ENCODE measurements at regions not wholly inside any gene's neighbourhood (a gene's known extent, or its start where the extent isn't known, plus 50 kb on each side); places are given as distances from the start of the nearest gene placed in this dataset.

DNA sequence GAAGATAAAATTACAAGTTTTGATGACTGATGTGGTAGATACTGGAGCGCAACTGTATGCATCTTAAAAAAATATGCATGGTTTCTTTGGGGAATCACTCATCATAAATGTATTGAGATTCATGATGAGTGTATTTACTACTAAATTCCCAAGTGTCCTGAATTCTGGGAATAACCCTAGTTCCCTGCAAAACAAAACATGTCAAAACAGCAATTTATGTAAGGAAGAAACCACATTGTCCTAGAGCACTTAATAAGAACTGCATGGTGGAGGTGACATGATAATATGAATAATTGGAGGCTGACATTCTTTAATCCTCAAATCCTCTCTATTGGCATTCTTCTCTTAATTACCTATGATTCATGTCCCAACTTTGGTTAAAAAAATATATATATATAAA is 1804.7 kb downstream of the STIM2 start:
- 33 to 46% methylated on average over 1 of the region's 1 CpG for WGBS, 2 donors
- FAIRE-seq (no peak), DNase-seq (no peak), ATAC-seq (no peak)
- H3K27me3 ChIP-seq = no peaks in the 10 kb centered on the region
- H3K4me1 ChIP-seq = no peaks in the 10 kb centered on the region
- no peak overlapping the region for H3K27ac ChIP-seq
- H3K4me3 ChIP-seq = no peak overlapping the region
- H3K9me3 ChIP-seq = no peaks in the 10 kb centered on the region
- intact Hi-C loops (cut with DNase I) = no loop called here
- TF ChIP-seq, protein P1, sequence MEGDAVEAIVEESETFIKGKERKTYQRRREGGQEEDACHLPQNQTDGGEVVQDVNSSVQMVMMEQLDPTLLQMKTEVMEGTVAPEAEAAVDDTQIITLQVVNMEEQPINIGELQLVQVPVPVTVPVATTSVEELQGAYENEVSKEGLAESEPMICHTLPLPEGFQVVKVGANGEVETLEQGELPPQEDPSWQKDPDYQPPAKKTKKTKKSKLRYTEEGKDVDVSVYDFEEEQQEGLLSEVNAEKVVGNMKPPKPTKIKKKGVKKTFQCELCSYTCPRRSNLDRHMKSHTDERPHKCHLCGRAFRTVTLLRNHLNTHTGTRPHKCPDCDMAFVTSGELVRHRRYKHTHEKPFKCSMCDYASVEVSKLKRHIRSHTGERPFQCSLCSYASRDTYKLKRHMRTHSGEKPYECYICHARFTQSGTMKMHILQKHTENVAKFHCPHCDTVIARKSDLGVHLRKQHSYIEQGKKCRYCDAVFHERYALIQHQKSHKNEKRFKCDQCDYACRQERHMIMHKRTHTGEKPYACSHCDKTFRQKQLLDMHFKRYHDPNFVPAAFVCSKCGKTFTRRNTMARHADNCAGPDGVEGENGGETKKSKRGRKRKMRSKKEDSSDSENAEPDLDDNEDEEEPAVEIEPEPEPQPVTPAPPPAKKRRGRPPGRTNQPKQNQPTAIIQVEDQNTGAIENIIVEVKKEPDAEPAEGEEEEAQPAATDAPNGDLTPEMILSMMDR (IDR thresholded peaks at IDR 0.05) = no peak
- H3K36me3 ChIP-seq = no peaks in the 10 kb centered on the region

DNA sequence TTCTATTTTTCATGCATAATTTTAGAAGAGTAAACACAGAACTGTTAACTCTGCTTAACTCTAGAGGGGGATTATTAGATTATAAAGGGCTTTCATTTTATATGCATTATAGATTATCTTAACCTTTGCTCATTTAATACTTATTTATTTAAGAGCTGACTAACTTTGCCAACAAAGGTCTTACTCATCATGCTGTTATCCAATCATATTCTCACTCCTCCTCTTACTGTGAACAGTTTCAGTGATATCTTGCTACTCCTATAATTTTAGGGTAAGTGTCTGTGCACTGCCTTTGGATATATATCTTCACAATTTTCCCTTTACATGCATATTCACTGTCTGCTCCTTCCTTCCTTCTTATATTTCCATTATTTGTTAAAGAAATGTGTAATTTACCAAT is 1814.9 kb downstream of the STIM2 start:
- no peak for ATAC-seq
- TF ChIP-seq, protein P1 (IDR thresholded peaks at IDR 0.05) = no peak
- Histone ChIP-seq H3K27ac (no peak overlapping the region), H3K4me1 (no peaks in the 10 kb centered on the region), H3K4me3 (no peak overlapping the region), H3K27me3 (no peaks in the 10 kb centered on the region), H3K36me3 (no peaks in the 10 kb centered on the region), H3K9me3 (no peaks in the 10 kb centered on the region)
- DNase-seq = no peak
- no peak for FAIRE-seq
- intact Hi-C loops (cut with DNase I) = no loop called here

DNA sequence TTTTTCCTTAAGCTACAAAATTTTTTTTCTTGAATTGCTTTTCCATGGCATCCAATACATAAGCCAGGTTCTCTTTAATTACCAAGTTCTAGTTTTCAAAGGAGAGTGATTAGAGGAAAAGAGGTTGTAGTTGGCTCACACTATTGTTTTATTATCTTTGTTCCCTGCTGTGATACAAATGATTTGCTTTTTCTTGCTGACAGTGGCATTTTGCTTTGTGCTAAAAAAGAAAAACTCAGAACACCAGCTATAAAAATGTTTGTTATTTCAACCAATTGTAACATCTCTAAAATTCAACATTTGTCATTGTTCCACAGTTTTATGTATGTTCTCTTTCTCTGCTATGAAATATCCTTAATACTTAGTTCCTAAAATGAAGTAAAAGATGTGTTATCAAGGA is 1817.2 kb downstream of the STIM2 start:
- H3K36me3 ChIP-seq = no peaks in the 10 kb centered on the region
- no peak overlapping the region for H3K27ac ChIP-seq
- H3K4me3 ChIP-seq = no peak overlapping the region
- TF ChIP-seq, protein P1 (IDR thresholded peaks at IDR 0.05) = no peak
- DNase-seq (no peak), ATAC-seq (no peak), FAIRE-seq (no peak)
- intact Hi-C loops (cut with DNase I) = no loop called here
- no peaks in the 10 kb centered on the region for H3K9me3 ChIP-seq
- no peaks in the 10 kb centered on the region for H3K27me3 ChIP-seq
- H3K4me1 ChIP-seq = no peaks in the 10 kb centered on the region

DNA sequence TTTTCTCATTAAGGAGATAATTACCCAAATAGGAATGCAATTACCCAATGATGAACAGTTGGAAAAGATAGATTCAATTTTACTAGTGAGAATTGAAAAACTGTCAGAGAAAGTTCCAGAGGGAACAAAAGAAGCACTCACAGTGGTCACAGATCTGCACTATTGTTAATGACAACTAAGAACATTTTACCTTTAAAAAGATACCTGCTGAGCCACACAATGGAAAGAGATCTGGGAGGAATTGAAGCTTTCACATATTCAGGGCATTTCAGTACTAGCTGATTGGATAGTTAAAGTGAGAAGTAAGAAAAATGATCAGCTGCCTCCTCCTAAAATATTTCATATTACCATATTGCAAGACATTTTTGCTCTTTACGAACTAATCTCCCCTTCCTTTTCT is 1822.2 kb downstream of the STIM2 start:
- H3K27ac ChIP-seq = no peak overlapping the region
- ATAC-seq = no peak
- no peak for DNase-seq
- intact Hi-C loops (cut with DNase I) = no loop called here
- TF ChIP-seq, protein P1 (IDR thresholded peaks at IDR 0.05) = no peak
- H3K36me3 ChIP-seq = no peaks in the 10 kb centered on the region
- H3K4me3 ChIP-seq = no peak overlapping the region
- H3K9me3 ChIP-seq = no peaks in the 10 kb centered on the region
- no peak for FAIRE-seq
- no peaks in the 10 kb centered on the region for H3K27me3 ChIP-seq
- no peaks in the 10 kb centered on the region for H3K4me1 ChIP-seq
- WGBS, 2 donors = 44 to 54% methylated on average over 1 of the region's 1 CpG

DNA sequence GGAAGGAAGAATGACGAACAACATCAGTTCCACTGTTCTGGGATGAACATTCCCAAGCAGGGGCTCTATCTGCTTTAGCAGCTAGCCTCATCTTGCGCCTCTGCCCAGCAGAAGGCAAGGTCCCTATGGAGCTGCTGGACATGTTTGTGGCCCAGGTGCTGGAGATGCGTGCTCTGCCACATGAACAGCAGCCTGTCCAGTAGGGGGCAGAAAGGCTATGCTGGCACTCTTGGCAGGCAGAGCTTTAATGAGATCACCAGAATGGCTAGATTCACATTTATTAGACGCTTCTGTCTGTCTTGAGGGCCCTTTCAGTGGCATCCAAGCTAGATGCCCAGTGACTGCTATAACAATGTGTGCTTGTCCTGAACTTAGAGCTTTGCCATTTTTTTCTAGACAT is 1826.0 kb downstream of the STIM2 start:
- FAIRE-seq (no peak), ATAC-seq (peak in 3 of 4 donors; percentile 58 to 67 (median 61)), DNase-seq (peak in 3 of 6 donors; percentile 3 to 23 (median 13))
- intact Hi-C loops (cut with DNase I) = no loop called here
- H3K9me3 ChIP-seq = no peaks in the 10 kb centered on the region
- WGBS, 2 donors = 41 to 52% methylated on average over 4 of the region's 4 CpGs
- no peak overlapping the region for H3K4me3 ChIP-seq
- TF ChIP-seq, protein P1 (IDR thresholded peaks at IDR 0.05) = peak in 1 of 4 donors; percentile 8
- no peaks in the 10 kb centered on the region for H3K36me3 ChIP-seq
- H3K27ac ChIP-seq = no peak overlapping the region
- no peaks in the 10 kb centered on the region for H3K4me1 ChIP-seq
- H3K27me3 ChIP-seq = no peaks in the 10 kb centered on the region
